ENCODE measurements at regions not wholly inside any gene's neighbourhood (a gene's known extent, or its start where the extent isn't known, plus 50 kb on each side); places are given as distances from the start of the nearest gene placed in this dataset.

- TF ChIP-seq CTCF (IDR thresholded peaks at IDR 0.05; ENCODE audit: insufficient read depth, low read depth, low read length, missing control alignments), result no peak
- no peak overlapping the region for H3K4me3 ChIP-seq (ENCODE audit: low read depth, low read length)
Observed at GRCh38 chr1:193412748-193413147, 226.3 kb upstream of the B3GALT2 start.

GRCh38 chr1:193411714-193412113 lies 225.3 kb upstream of the B3GALT2 start:
- DNase-seq (ENCODE audit: low read depth), result no peak
- H3K4me3 ChIP-seq (ENCODE audit: low read depth, low read length), result no peak overlapping the region
- TF ChIP-seq CTCF (IDR thresholded peaks at IDR 0.05; ENCODE audit: insufficient read depth, low read depth, low read length, missing control alignments), result no peak

More at GRCh38 chr1:193412748-193413147, 226.3 kb upstream of the B3GALT2 start:
- DNase-seq (ENCODE audit: low read depth), result no peak

GRCh38 chr1:193411215-193411614 lies 224.8 kb upstream of the B3GALT2 start:
- H3K4me3 ChIP-seq (ENCODE audit: low read depth, low read length), result no peak overlapping the region
- TF ChIP-seq CTCF (IDR thresholded peaks at IDR 0.05; ENCODE audit: insufficient read depth, low read depth, low read length, missing control alignments), result no peak

GRCh38 chr1:193408782-193409293 lies 222.4 kb upstream of the B3GALT2 start:
- no peak for TF ChIP-seq CTCF (IDR thresholded peaks at IDR 0.05; ENCODE audit: insufficient read depth, low read depth, low read length, missing control alignments)
- H3K4me3 ChIP-seq (ENCODE audit: low read depth, low read length), result no peak overlapping the region
- peak; percentile 13 for DNase-seq (ENCODE audit: low read depth)

More at GRCh38 chr1:193411215-193411614, 224.8 kb upstream of the B3GALT2 start:
- DNase-seq (ENCODE audit: low read depth), result no peak

GRCh38 chr1:193406901-193407300 lies 220.5 kb upstream of the B3GALT2 start:
- H3K4me3 ChIP-seq (ENCODE audit: low read depth, low read length), result no peak overlapping the region
- DNase-seq (ENCODE audit: low read depth), result peak; percentile 60
- peak; percentile 64 for TF ChIP-seq CTCF (IDR thresholded peaks at IDR 0.05; ENCODE audit: insufficient read depth, low read depth, low read length, missing control alignments)

- H3K4me3 ChIP-seq (ENCODE audit: low read depth, low read length), result no peak overlapping the region
- no peak for DNase-seq (ENCODE audit: low read depth)
- no peak for TF ChIP-seq CTCF (IDR thresholded peaks at IDR 0.05; ENCODE audit: insufficient read depth, low read depth, low read length, missing control alignments)
Observed at GRCh38 chr1:193404236-193404635, 217.8 kb upstream of the B3GALT2 start.

- no peak for TF ChIP-seq CTCF (IDR thresholded peaks at IDR 0.05; ENCODE audit: insufficient read depth, low read depth, low read length, missing control alignments)
- DNase-seq (ENCODE audit: low read depth), result no peak
- H3K4me3 ChIP-seq (ENCODE audit: low read depth, low read length), result no peak overlapping the region
Observed at GRCh38 chr1:193402977-193403376, 216.6 kb upstream of the B3GALT2 start.
